Gastroesophageal sphincter (tissue), 3 donors: ENCODE measurements at regions not wholly inside any gene's neighbourhood (a gene's known extent, or its start where the extent isn't known, plus 50 kb on each side); places are given as distances from the start of the nearest gene placed in this dataset.

Experiments used
- EP300 ChIP-seq: sonication (generic); formaldehyde crosslinking; IDR thresholded peaks from one replicate; pipeline ENCODE4 v1.6.1; 2017; ENCODE audit warnings: antibody characterized with exemption, mild to moderate bottlenecking
- POLR2A ChIP-seq, 2 donors: fragments of 450-650 bp; IDR thresholded peaks; one replicate each; pipeline ENCODE4 v1.6.1; 2017; ENCODE audit warnings: antibody characterized with exemption in 2 of 2, mild to moderate bottlenecking in 2 of 2, moderate library complexity in 1 of 2
- POLR2AphosphoS5 ChIP-seq: sonication (generic); formaldehyde crosslinking; IDR thresholded peaks from one replicate; pipeline ENCODE4 v1.6.1; 2017; ENCODE audit warnings: antibody characterized with exemption
- TF ChIP-seq, protein P1 (sequence below), 4 experiments: fragments of 200-600 bp in 2 of 4; fragments of 450-650 bp in 2 of 4; sonication (generic) in 1 of 4; IDR thresholded peaks; one replicate each; pipeline ENCODE4 v1.5.1; 2017 to 2019; ENCODE audit warnings: antibody characterized with exemption in 4 of 4, mild to moderate bottlenecking in 2 of 4, moderate library complexity in 2 of 4

DNA sequence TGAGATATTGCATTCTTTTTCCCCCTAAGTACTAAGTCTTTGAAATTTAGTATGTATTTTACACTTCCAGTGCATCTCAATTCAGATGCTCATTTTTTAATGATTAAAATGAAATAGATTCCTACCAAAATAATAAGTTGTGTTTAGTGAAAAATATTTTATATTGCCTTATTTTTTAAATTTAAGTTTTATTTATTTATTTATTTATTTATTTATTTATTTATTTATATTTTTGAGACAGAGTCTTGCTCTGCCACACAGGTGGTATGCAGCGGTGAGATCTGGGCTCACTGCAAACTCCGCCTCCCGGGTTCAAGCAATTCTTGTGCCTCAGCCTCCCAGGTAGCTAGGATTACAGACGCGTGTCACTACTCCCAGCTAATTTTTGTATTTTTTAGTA is 95.5 kb downstream of the RPS24 start:
- TF ChIP-seq, protein P1, sequence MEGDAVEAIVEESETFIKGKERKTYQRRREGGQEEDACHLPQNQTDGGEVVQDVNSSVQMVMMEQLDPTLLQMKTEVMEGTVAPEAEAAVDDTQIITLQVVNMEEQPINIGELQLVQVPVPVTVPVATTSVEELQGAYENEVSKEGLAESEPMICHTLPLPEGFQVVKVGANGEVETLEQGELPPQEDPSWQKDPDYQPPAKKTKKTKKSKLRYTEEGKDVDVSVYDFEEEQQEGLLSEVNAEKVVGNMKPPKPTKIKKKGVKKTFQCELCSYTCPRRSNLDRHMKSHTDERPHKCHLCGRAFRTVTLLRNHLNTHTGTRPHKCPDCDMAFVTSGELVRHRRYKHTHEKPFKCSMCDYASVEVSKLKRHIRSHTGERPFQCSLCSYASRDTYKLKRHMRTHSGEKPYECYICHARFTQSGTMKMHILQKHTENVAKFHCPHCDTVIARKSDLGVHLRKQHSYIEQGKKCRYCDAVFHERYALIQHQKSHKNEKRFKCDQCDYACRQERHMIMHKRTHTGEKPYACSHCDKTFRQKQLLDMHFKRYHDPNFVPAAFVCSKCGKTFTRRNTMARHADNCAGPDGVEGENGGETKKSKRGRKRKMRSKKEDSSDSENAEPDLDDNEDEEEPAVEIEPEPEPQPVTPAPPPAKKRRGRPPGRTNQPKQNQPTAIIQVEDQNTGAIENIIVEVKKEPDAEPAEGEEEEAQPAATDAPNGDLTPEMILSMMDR (IDR thresholded peaks at IDR 0.05) = no peak
- TF ChIP-seq EP300 = no peak
- no peak for TF ChIP-seq POLR2A (IDR thresholded peaks at IDR 0.05)
- TF ChIP-seq POLR2AphosphoS5 = no peak
